CD14-positive monocyte (primary cell): ENCODE measurements at regions not wholly inside any gene's neighbourhood (a gene's known extent, or its start where the extent isn't known, plus 50 kb on each side); places are given as distances from the start of the nearest gene placed in this dataset.

Experiments used
- DNase-seq, 3 donors: peaks; one replicate each; pipeline ENCODE4 v3.0.0-alpha.2; 2011 to 2022
- H2AFZ ChIP-seq: 2 replicates; pipeline ENCODE4 v1.6.0; 2012; ENCODE audit warnings: mild to moderate bottlenecking, low read depth, low read length, inconsistent platforms; ENCODE audit not compliant: insufficient read depth, poor library complexity, severe bottlenecking
- H3K27ac ChIP-seq, 2 donors: 1 replicate in 1 of 2; 2 replicates in 1 of 2; pipeline ENCODE4 v1.5.1; 2012 to 2013; ENCODE audit warnings: low read length in 2 of 2, control low read depth in 1 of 2, inconsistent platforms in 1 of 2, low read depth in 1 of 2, mild to moderate bottlenecking in 1 of 2
- H3K27me3 ChIP-seq, 2 donors: one replicate each; pipeline versions ENCODE4 v1.6.0 to v1.6.1; 2011 to 2013; ENCODE audit warnings: low read length in 2 of 2; ENCODE audit not compliant: control insufficient read depth in 2 of 2, insufficient read depth in 2 of 2
- H3K36me3 ChIP-seq, 2 donors: replicated peaks in 1 of 2; 1 replicate in 1 of 2; 2 replicates in 1 of 2; pipeline versions ENCODE4 v1.5.1 to v1.6.1; 2012 to 2013; ENCODE audit warnings: low read length in 2 of 2, control low read depth in 1 of 2, inconsistent platforms in 1 of 2, mild to moderate bottlenecking in 1 of 2; ENCODE audit not compliant: insufficient read depth in 2 of 2, control insufficient read depth in 1 of 2
- H3K4me1 ChIP-seq, 2 donors: 1 replicate in 1 of 2; 2 replicates in 1 of 2; pipeline versions ENCODE4 v1.5.1 to v1.6.1; 2012 to 2013; ENCODE audit warnings: low read length in 2 of 2, control low read depth in 1 of 2, inconsistent platforms in 1 of 2, mild to moderate bottlenecking in 1 of 2, moderate library complexity in 1 of 2; ENCODE audit not compliant: insufficient read depth in 2 of 2, control insufficient read depth in 1 of 2
- H3K4me2 ChIP-seq: replicated peaks from 2 replicates; pipeline ENCODE3; 2012; ENCODE audit warnings: low read length, moderate library complexity, mild to moderate bottlenecking; ENCODE audit not compliant: poor library complexity, severe bottlenecking; ENCODE audit errors: extremely low read depth
- H3K4me3 ChIP-seq, 3 experiments: fragments of 200-600 bp in 1 of 3; sonication (generic) in 1 of 3; replicated peaks in 1 of 3; 1 replicate in 2 of 3; 2 replicates in 1 of 3; pipeline ENCODE4 v1.5.1; 2011 to 2013; ENCODE audit warnings: low read length in 3 of 3, mild to moderate bottlenecking in 3 of 3, control low read depth in 2 of 3, low read depth in 2 of 3, inconsistent platforms in 1 of 3, moderate library complexity in 1 of 3
- H3K79me2 ChIP-seq: 2 replicates; pipeline ENCODE4 v1.6.0; 2012; ENCODE audit warnings: mild to moderate bottlenecking, control low read depth, inconsistent platforms, low read length, moderate library complexity; ENCODE audit not compliant: insufficient read depth
- H3K9ac ChIP-seq: 2 replicates; pipeline ENCODE4 v1.6.0; 2017; ENCODE audit warnings: low read length, mild to moderate bottlenecking; ENCODE audit not compliant: insufficient read depth, poor library complexity, severe bottlenecking
- H3K9me3 ChIP-seq, 2 donors: replicated peaks in 1 of 2; 1 replicate in 1 of 2; 2 replicates in 1 of 2; pipeline versions ENCODE4 v1.5.1 to v1.6.1; 2012 to 2013; ENCODE audit warnings: low read length in 2 of 2, control low read depth in 1 of 2; ENCODE audit not compliant: control insufficient read depth in 1 of 2, insufficient read depth in 1 of 2
- H4K20me1 ChIP-seq: 2 replicates; pipeline ENCODE4 v1.6.0; 2012; ENCODE audit warnings: mild to moderate bottlenecking, low read length, control low read depth, moderate library complexity; ENCODE audit not compliant: insufficient read depth
- H3K27ac Mint-ChIP-seq, 7 donors: one replicate each; pipeline ENCODE4 v1.8.0; 2020; ENCODE audit warnings: mild to moderate bottlenecking in 7 of 7, mixed read lengths in 7 of 7, moderate library complexity in 6 of 7, inconsistent platforms in 2 of 7
- H3K27me3 Mint-ChIP-seq, 3 donors: one replicate each; pipeline ENCODE4 v1.8.0; 2021 to 2022; ENCODE audit warnings: low read depth in 3 of 3, mild to moderate bottlenecking in 3 of 3, mixed read lengths in 3 of 3, moderate library complexity in 3 of 3, inconsistent platforms in 1 of 3
- H3K36me3 Mint-ChIP-seq, 2 donors: one replicate each; pipeline ENCODE4 v1.8.0; 2020; ENCODE audit warnings: mixed read lengths in 2 of 2, inconsistent platforms in 1 of 2, mild to moderate bottlenecking in 1 of 2
- H3K4me1 Mint-ChIP-seq: one replicate; pipeline ENCODE4 v1.8.0; 2020; ENCODE audit warnings: mild to moderate bottlenecking, mixed read lengths
- H3K4me3 Mint-ChIP-seq, 2 donors: one replicate each; pipeline ENCODE4 v1.8.0; 2020; ENCODE audit warnings: mild to moderate bottlenecking in 2 of 2, mixed read lengths in 2 of 2, moderate library complexity in 1 of 2
- H3K9me3 Mint-ChIP-seq, 7 donors: one replicate each; pipeline ENCODE4 v1.8.0; 2020 to 2022; ENCODE audit warnings: mixed read lengths in 7 of 7, mild to moderate bottlenecking in 6 of 7, moderate library complexity in 6 of 7, inconsistent platforms in 2 of 7
- CTCF ChIP-seq: fragments of 200-600 bp; IDR thresholded peaks from one replicate; pipeline ENCODE4 v1.8.0; 2022; ENCODE audit warnings: antibody characterized with exemption, mild to moderate bottlenecking
- WGBS: methylation state at CpG from one replicate; pipeline ENCODE4 v1.1.5; 2013; ENCODE audit warnings: missing lambda C conversion rate; ENCODE audit not compliant: insufficient coverage; 5-methylcytosine and 5-hydroxymethylcytosine counted together
- intact Hi-C, 2 donors: fragments of 100-400 bp; cut with micrococcal nuclease; formaldehyde crosslinking; loops; one replicate each; pipeline versions ENCODE4 v1.15.0 to v1.15.1; 2023

DNA sequence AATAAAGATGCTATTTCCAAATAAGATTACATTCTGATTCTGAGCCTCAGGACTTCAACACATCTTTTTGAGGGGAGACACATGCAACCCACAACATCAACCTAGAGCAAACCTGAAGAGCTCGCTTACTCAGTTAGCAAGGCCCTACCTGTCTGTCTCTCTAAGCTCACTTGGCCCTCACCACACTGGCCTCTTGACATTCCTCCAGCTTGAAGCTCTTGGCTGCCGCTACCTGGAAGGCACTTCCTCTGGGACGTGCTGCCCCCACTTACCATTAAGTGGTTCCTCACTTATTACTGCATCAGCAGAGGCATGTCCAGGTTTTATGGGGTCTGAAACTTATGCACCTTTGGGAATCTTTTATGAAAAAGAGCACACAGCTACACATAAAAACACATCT, 354.8 kb downstream of the GALC start:
- Histone ChIP-seq H3K27ac (no peak overlapping the region), H3K4me3 (no peak overlapping the region), H3K9me3 (no peaks in the 10 kb centered on the region), H3K36me3 (no peaks in the 10 kb centered on the region), H3K79me2 (no peaks in the 10 kb centered on the region), H2AFZ (no peak overlapping the region), H3K9ac (no peak overlapping the region), H3K4me2 (no peak overlapping the region), H3K4me1 (no peaks in the 10 kb centered on the region), H3K27me3 (no peaks in the 10 kb centered on the region), H4K20me1 (no peaks in the 10 kb centered on the region)
- DNase-seq: no peak
- Mint-ChIP-seq H3K27me3 (no peaks in the 10 kb centered on the region), H3K36me3 (no peaks in the 10 kb centered on the region), H3K4me1 (no peaks in the 10 kb centered on the region), H3K27ac (no peak overlapping the region), H3K4me3 (no peak overlapping the region), H3K9me3 (peaks cover 0 to 3% (median 0%) of the 10 kb centered on the region in 7 donors)
- 69% methylated on average over 2 of the region's 3 CpGs for WGBS
- intact Hi-C loops: no loop called here
- TF ChIP-seq CTCF: no peak

DNA sequence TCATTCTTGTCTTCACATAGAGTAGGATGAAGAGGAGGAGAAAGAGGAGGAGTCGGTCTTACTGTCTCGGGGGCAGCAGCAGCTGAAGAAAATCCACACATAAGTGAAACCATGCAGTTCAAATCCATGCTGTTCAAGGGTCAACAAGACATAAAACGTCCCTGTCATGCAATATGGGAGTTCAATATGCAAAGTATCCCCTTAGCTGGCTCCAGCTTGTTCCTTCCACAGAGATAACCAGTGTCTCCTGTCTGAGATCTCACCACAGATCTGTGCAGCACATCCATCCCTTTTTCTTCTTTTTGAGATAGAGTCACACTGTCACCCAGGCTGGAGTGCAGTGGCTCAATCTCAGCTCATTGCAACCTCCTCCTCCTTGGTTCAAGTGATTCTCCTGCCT, 357.5 kb downstream of the GALC start:
- Mint-ChIP-seq H3K9me3 (peaks cover 0 to 3% (median 2%) of the 10 kb centered on the region in 7 donors), H3K4me3 (no peak overlapping the region), H3K27ac (no peak overlapping the region), H3K4me1 (no peaks in the 10 kb centered on the region), H3K27me3 (no peaks in the 10 kb centered on the region), H3K36me3 (no peaks in the 10 kb centered on the region)
- H3K4me2 ChIP-seq: no peak overlapping the region
- H3K4me3 ChIP-seq: no peak overlapping the region
- DNase-seq: no peak
- 45% methylated on average over 1 of the region's 3 CpGs for WGBS
- H3K79me2 ChIP-seq: no peaks in the 10 kb centered on the region
- H3K9ac ChIP-seq: no peak overlapping the region
- no peak for TF ChIP-seq CTCF
- no peaks in the 10 kb centered on the region for H3K36me3 ChIP-seq
- intact Hi-C loops: no loop called here
- no peaks in the 10 kb centered on the region for H3K9me3 ChIP-seq
- no peak overlapping the region for H2AFZ ChIP-seq
- no peaks in the 10 kb centered on the region for H3K4me1 ChIP-seq
- H4K20me1 ChIP-seq: no peaks in the 10 kb centered on the region
- no peaks in the 10 kb centered on the region for H3K27me3 ChIP-seq
- H3K27ac ChIP-seq: no peak overlapping the region
